ENCODE measurements at regions not wholly inside any gene's neighbourhood (a gene's known extent, or its start where the extent isn't known, plus 50 kb on each side); places are given as distances from the start of the nearest gene placed in this dataset.

DNA sequence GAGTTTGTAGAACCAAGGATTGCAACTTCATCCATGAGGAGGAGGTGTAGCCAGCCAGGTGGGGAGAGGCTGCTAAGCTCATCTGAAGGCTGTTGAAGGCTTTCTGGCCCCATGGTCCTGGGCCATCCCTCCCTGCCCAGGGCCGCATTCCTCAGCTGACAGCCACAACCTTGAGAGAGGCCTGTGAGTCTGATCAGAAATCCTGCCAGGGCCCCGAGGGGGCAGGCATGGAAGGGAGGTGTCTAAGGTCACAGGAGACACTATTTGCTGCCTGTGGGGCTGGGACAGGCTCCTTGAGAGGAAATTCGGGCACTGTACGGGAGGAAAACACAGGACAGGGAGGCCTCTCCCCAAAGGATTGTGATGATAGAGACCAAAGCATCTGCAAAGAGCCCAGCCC lies 88.1 kb upstream of the IGLL5 start:
- peaks cover 0 to 5% of the 10 kb centered on the region in 2 donors for H3K4me1 ChIP-seq (ENCODE audit: control insufficient read depth in 2 of 2, insufficient read depth in 2 of 2, low read length in 2 of 2)
- WGBS, result 92% methylated on average over 4 of the region's 4 CpGs
- H3K4me3 ChIP-seq (ENCODE audit: low read length in 2 of 2), result no peak overlapping the region
- peaks cover 0 to 12% of the 10 kb centered on the region in 2 donors for H3K27me3 ChIP-seq (ENCODE audit: control insufficient read depth in 2 of 2, insufficient read depth in 1 of 2, low read length in 1 of 2)
- H3K36me3 ChIP-seq (ENCODE audit: control insufficient read depth in 2 of 2, insufficient read depth in 2 of 2, low read length in 1 of 2), result no peaks in the 10 kb centered on the region
- H3K27ac ChIP-seq (ENCODE audit: low read depth in 1 of 2, low read length in 1 of 2), result no peak overlapping the region
- H3K9me3 ChIP-seq (ENCODE audit: control insufficient read depth in 2 of 2, insufficient read depth in 1 of 2, low read length in 1 of 2), result no peaks in the 10 kb centered on the region
- DNase-seq (ENCODE audit: low read depth in 6 of 9, low spot score in 9 of 9), result no peak

DNA sequence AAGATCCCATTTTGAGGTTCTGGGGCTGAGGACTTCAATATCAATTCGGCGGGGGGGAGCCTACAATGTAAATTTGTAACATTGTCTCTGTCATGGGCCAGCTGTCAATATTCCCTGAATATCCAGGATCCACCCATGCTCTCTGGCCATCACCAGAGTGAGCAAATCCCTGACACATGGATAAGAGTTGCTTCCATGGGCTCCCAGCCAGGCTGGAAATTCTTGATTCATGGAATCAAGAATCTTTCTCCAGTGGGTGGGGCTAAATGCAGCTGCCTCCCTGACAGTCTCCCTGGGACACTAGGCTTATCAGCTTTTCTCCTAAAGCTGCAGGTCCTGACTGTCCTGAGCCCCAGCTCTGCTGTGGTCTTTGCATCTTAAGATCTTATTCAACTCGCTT lies 86.9 kb upstream of the IGLL5 start:
- Histone ChIP-seq H3K9me3 (ENCODE audit: control insufficient read depth in 2 of 2, insufficient read depth in 1 of 2, low read length in 1 of 2) (no peaks in the 10 kb centered on the region), H3K27ac (ENCODE audit: low read depth in 1 of 2, low read length in 1 of 2) (no peak overlapping the region), H3K36me3 (ENCODE audit: control insufficient read depth in 2 of 2, insufficient read depth in 2 of 2, low read length in 1 of 2) (no peaks in the 10 kb centered on the region), H3K4me3 (ENCODE audit: low read length in 2 of 2) (no peak overlapping the region), H3K27me3 (ENCODE audit: control insufficient read depth in 2 of 2, insufficient read depth in 1 of 2, low read length in 1 of 2) (peaks cover 0 to 12% of the 10 kb centered on the region in 2 donors), H3K4me1 (ENCODE audit: control insufficient read depth in 2 of 2, insufficient read depth in 2 of 2, low read length in 2 of 2) (peaks cover 0 to 5% of the 10 kb centered on the region in 2 donors)
- DNase-seq (ENCODE audit: low read depth in 6 of 9, low spot score in 9 of 9), result no peak
- 98% methylated on average over 3 of the region's 3 CpGs for WGBS

DNA sequence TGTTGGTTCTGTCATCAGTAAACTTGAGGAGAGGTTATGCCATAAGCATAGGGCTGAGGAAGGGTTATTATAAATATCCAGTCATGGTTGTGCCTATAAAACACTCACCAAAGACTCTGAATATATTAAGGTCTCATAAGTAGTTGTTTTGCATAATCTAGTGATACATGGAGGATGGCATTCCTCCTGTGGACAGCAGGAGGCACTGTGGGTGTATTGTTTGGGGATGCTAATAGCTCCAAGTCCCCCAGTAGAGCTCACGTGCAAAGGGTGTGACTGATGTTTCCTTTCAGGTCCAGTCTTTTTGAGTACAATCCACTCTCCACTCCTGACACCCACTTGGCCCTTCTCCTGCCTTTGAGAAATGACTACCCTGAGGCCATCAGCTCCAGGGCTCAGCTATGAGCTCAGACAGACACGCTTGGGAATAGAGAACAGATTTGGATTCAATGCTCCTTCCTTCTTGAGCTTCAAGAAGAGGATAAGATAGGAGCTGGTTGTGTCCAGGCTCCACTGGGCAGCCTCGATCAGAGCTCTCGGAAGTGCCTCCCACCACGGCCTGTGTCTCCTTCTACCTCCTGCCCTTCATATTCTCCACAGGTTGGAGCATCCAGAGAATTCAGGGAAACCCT lies 85.2 kb upstream of the IGLL5 start:
- WGBS, result 82% methylated on average over 5 of the region's 5 CpGs
- Histone ChIP-seq H3K27ac (ENCODE audit: low read depth in 1 of 2, low read length in 1 of 2) (no peak overlapping the region), H3K27me3 (ENCODE audit: control insufficient read depth in 2 of 2, insufficient read depth in 1 of 2, low read length in 1 of 2) (peaks cover 0 to 12% of the 10 kb centered on the region in 2 donors)

DNA sequence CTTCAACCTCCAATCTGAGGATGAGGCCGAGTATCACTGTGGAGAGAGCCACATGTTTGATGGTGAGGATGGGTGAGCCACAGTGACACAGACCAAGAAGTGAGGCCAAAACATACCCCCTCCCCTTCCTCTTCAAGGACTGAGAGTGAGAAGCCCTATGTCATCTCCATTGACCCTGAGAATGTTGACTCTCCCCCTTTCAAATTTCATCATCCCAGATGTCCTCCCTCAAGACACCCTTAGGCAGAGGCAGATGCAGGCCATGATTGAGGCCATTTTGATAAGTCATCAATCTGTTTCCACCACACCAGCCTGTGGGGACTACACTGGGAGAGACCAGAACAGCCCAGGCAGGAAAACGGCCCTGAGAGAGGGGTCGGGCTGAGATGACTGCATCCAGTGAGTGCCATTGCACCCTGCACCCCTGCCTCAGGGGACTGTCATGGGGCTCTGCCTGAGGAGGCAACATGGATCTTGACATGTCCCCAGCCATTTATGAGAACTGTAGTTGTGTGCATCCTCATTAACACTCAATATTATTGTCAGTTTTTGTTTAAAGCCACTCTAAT lies 84.2 kb upstream of the IGLL5 start:
- no peak for DNase-seq (ENCODE audit: low read depth in 6 of 9, low spot score in 9 of 9)
- H3K27ac ChIP-seq (ENCODE audit: low read depth in 1 of 2, low read length in 1 of 2), result no peak overlapping the region

More for the DNA sequence above, 85.2 kb upstream of the IGLL5 start:
- Histone ChIP-seq H3K36me3 (ENCODE audit: control insufficient read depth in 2 of 2, insufficient read depth in 2 of 2, low read length in 1 of 2) (no peaks in the 10 kb centered on the region), H3K4me1 (ENCODE audit: control insufficient read depth in 2 of 2, insufficient read depth in 2 of 2, low read length in 2 of 2) (peaks cover 0 to 5% of the 10 kb centered on the region in 2 donors), H3K4me3 (ENCODE audit: low read length in 2 of 2) (no peak overlapping the region), H3K9me3 (ENCODE audit: control insufficient read depth in 2 of 2, insufficient read depth in 1 of 2, low read length in 1 of 2) (no peaks in the 10 kb centered on the region)
- peak in 2 of 9 donors; percentile 66 to 68 for DNase-seq (ENCODE audit: low read depth in 6 of 9, low spot score in 9 of 9)

DNA sequence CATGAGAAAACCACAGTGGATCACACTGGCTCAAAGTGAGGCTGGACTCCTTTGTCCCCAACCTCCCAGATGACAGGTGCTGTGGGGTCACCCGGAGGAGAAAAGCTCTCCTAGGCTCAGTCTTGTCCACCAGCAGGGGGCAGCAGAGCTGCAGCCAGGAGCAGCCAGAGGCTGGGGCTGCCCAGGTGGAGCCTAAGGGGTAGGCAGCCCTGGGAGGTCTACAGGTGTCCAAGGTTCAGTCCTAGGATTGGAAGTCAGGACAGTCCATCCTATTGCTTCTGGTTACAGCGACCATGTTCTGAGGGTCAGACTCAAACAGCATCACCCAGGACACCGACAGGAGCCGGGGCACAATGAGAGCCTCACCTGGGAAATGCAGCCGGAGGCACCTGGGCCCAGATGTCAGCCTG lies 77.6 kb upstream of the IGLL5 start:
- Histone ChIP-seq H3K27me3 (ENCODE audit: control insufficient read depth in 2 of 2, insufficient read depth in 1 of 2, low read length in 1 of 2) (no peaks in the 10 kb centered on the region), H3K27ac (ENCODE audit: low read depth in 1 of 2, low read length in 1 of 2) (no peak overlapping the region), H3K4me1 (ENCODE audit: control insufficient read depth in 2 of 2, insufficient read depth in 2 of 2, low read length in 2 of 2) (peaks cover 6 to 14% of the 10 kb centered on the region in 2 donors), H3K36me3 (ENCODE audit: control insufficient read depth in 2 of 2, insufficient read depth in 2 of 2, low read length in 1 of 2) (no peaks in the 10 kb centered on the region), H3K4me3 (ENCODE audit: low read length in 2 of 2) (no peak overlapping the region), H3K9me3 (ENCODE audit: control insufficient read depth in 2 of 2, insufficient read depth in 1 of 2, low read length in 1 of 2) (no peaks in the 10 kb centered on the region)
- DNase-seq (ENCODE audit: low read depth in 6 of 9, low spot score in 9 of 9), result peak in 7 of 9 donors; percentile 64 to 83 (median 73)
- WGBS, result 67% methylated on average over 5 of the region's 5 CpGs

More for the DNA sequence above, 84.2 kb upstream of the IGLL5 start:
- Histone ChIP-seq H3K27me3 (ENCODE audit: control insufficient read depth in 2 of 2, insufficient read depth in 1 of 2, low read length in 1 of 2) (peaks cover 0 to 12% of the 10 kb centered on the region in 2 donors), H3K9me3 (ENCODE audit: control insufficient read depth in 2 of 2, insufficient read depth in 1 of 2, low read length in 1 of 2) (no peaks in the 10 kb centered on the region), H3K4me1 (ENCODE audit: control insufficient read depth in 2 of 2, insufficient read depth in 2 of 2, low read length in 2 of 2) (peaks cover 0 to 5% of the 10 kb centered on the region in 2 donors), H3K4me3 (ENCODE audit: low read length in 2 of 2) (no peak overlapping the region), H3K36me3 (ENCODE audit: control insufficient read depth in 2 of 2, insufficient read depth in 2 of 2, low read length in 1 of 2) (no peaks in the 10 kb centered on the region)
- 98% methylated on average over 3 of the region's 3 CpGs for WGBS

DNA sequence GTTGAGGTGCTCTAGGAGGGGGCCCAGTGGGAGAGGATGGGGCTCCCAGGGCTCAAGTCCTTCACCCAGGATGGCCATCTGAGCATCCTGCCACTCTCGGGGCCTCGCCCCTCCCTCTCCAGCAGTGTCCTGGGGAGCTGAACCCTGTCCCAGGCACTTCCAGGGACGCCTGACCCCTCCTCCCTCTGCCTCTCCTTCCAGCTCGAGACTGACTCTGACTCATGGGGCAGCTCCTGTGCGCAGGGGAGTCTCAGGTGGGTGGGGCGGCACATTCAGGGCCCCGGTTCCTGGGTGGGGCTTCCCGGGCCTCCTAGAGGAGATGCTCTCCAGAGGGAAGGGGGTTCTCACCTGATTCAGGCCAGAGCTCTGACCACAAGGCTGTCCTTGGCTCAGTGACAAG lies 77.1 kb upstream of the IGLL5 start:
- no peak overlapping the region for H3K4me3 ChIP-seq (ENCODE audit: low read length in 2 of 2)
- 85% methylated on average over 8 of the region's 8 CpGs for WGBS

DNA sequence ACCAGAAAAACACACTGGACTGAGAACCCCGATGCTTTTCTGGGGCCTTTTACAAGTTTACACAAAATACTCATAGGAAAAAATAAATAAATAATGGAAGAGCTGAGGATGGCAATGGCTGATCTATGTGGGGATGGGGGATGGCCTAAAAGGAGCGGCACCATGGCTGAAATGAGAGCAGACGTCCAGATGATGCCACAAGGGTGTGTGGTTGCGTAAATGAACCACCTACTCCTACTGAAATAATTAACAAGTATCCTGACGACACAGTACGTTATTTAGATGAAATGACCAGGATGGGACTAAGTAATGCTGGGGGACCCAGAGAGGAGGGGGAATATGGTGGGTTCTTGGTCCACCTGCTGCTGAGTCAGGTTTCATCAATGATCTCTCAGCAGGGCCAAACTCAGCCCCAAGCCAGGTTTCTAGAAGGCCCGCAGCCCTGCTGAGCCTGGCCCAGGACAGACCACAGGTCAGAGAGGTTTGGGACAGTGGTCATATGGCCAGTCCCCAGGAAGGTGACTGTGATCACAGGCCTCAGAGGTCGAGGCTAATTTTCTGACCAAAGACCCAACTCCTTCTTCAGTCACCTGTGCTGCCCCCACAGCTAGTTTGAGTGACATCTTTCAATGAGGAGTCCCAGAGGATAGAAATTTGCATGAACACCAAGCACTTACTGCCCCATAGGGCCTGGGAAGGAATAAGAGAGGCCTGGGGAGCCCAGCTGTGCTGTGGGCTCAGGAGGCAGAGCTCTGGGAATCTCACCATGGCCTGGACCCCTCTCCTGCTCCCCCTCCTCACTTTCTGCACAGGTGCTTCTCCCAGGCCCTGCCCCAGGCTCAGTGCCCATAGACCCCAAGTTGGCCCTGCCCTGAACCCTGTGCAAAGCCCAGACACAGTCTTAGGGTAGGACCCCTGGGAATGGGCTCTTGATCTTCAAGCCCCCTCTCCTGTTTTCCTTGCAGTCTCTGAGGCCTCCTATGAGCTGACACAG lies 76.3 kb upstream of the IGLL5 start:
- Histone ChIP-seq H3K4me3 (ENCODE audit: low read length in 2 of 2) (no peak overlapping the region), H3K9me3 (ENCODE audit: control insufficient read depth in 2 of 2, insufficient read depth in 1 of 2, low read length in 1 of 2) (no peaks in the 10 kb centered on the region), H3K27me3 (ENCODE audit: control insufficient read depth in 2 of 2, insufficient read depth in 1 of 2, low read length in 1 of 2) (no peaks in the 10 kb centered on the region), H3K36me3 (ENCODE audit: control insufficient read depth in 2 of 2, insufficient read depth in 2 of 2, low read length in 1 of 2) (no peaks in the 10 kb centered on the region), H3K27ac (ENCODE audit: low read depth in 1 of 2, low read length in 1 of 2) (no peak overlapping the region), H3K4me1 (ENCODE audit: control insufficient read depth in 2 of 2, insufficient read depth in 2 of 2, low read length in 2 of 2) (peaks cover 19 to 27% of the 10 kb centered on the region in 2 donors)
- 94% methylated on average over 8 of the region's 8 CpGs for WGBS
- DNase-seq (ENCODE audit: low read depth in 6 of 9, low spot score in 9 of 9), result no peak

More for the DNA sequence above, 77.1 kb upstream of the IGLL5 start:
- no peaks in the 10 kb centered on the region for H3K36me3 ChIP-seq (ENCODE audit: control insufficient read depth in 2 of 2, insufficient read depth in 2 of 2, low read length in 1 of 2)
- no peak for DNase-seq (ENCODE audit: low read depth in 6 of 9, low spot score in 9 of 9)
- H3K27me3 ChIP-seq (ENCODE audit: control insufficient read depth in 2 of 2, insufficient read depth in 1 of 2, low read length in 1 of 2), result no peaks in the 10 kb centered on the region
- H3K27ac ChIP-seq (ENCODE audit: low read depth in 1 of 2, low read length in 1 of 2), result no peak overlapping the region
- H3K4me1 ChIP-seq (ENCODE audit: control insufficient read depth in 2 of 2, insufficient read depth in 2 of 2, low read length in 2 of 2), result peaks cover 11 to 18% of the 10 kb centered on the region in 2 donors
- H3K9me3 ChIP-seq (ENCODE audit: control insufficient read depth in 2 of 2, insufficient read depth in 1 of 2, low read length in 1 of 2), result no peaks in the 10 kb centered on the region

DNA sequence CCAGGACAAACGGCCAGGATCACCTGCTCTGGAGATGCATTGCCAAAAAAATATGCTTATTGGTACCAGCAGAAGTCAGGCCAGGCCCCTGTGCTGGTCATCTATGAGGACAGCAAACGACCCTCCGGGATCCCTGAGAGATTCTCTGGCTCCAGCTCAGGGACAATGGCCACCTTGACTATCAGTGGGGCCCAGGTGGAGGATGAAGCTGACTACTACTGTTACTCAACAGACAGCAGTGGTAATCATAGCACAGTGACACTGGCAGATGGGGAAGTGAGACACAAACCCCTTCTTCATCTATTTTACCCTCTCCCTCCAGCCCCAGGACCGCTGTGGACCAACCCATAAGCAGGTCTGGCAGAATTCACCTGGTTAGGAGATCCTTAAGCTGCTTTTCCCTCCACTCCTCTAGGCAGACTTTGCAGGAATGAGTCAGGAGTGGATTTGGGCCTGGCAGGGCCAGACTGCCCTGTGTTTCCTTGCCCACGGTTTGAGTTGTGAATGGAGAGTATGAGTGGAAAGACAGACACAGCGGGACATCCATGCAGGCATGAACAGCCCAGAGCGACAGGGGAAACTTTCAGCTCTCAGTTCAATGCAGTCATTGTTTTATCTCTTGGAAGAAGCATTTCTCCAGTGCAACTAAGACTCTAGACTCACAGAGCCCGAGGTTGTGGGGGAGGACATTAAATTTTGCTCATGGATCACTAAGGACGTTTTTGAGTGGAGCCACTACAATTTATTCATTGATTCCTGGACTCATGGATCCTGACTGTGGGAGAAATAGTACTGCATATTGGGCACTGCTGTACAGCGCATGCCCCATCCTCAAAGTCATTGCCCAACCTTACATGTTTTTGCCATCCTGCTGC lies 75.3 kb upstream of the IGLL5 start:
- no peaks in the 10 kb centered on the region for H3K9me3 ChIP-seq (ENCODE audit: control insufficient read depth in 2 of 2, insufficient read depth in 1 of 2, low read length in 1 of 2)
- peaks cover 22 to 36% of the 10 kb centered on the region in 2 donors for H3K4me1 ChIP-seq (ENCODE audit: control insufficient read depth in 2 of 2, insufficient read depth in 2 of 2, low read length in 2 of 2)
- WGBS, result 91% methylated on average over 10 of the region's 10 CpGs
- H3K4me3 ChIP-seq (ENCODE audit: low read length in 2 of 2), result no peak overlapping the region
- no peak for DNase-seq (ENCODE audit: low read depth in 6 of 9, low spot score in 9 of 9)
- no peaks in the 10 kb centered on the region for H3K27me3 ChIP-seq (ENCODE audit: control insufficient read depth in 2 of 2, insufficient read depth in 1 of 2, low read length in 1 of 2)
- H3K36me3 ChIP-seq (ENCODE audit: control insufficient read depth in 2 of 2, insufficient read depth in 2 of 2, low read length in 1 of 2), result no peaks in the 10 kb centered on the region
- H3K27ac ChIP-seq (ENCODE audit: low read depth in 1 of 2, low read length in 1 of 2), result no peak overlapping the region

Data from thymus (tissue), 11 donors.